ENCODE measurements at regions not wholly inside any gene's neighbourhood (a gene's known extent, or its start where the extent isn't known, plus 50 kb on each side); places are given as distances from the start of the nearest gene placed in this dataset.

DNA sequence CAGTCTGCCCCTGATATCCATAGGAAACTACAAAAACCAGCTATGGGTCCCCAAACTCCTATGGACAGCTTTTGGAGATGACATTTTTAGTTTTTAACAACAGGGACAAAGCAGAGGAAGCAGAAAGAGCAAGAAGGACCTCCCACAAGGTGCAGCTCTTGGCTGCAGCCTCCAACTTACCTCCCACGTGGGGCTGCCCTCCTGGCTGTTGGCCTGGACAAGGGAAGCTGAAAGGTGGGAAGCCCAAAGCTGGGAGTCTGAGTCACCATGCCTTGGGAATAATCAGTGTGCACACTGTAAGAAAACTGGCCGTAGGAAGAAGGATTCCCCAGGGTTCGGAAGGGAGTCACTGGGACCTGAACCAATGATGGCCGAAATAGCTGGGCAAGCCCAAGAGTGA lies 51.8 kb upstream of the PAX1 start:
- DNase-seq (ENCODE audit: low read depth): no peak
- TF ChIP-seq, protein P1, sequence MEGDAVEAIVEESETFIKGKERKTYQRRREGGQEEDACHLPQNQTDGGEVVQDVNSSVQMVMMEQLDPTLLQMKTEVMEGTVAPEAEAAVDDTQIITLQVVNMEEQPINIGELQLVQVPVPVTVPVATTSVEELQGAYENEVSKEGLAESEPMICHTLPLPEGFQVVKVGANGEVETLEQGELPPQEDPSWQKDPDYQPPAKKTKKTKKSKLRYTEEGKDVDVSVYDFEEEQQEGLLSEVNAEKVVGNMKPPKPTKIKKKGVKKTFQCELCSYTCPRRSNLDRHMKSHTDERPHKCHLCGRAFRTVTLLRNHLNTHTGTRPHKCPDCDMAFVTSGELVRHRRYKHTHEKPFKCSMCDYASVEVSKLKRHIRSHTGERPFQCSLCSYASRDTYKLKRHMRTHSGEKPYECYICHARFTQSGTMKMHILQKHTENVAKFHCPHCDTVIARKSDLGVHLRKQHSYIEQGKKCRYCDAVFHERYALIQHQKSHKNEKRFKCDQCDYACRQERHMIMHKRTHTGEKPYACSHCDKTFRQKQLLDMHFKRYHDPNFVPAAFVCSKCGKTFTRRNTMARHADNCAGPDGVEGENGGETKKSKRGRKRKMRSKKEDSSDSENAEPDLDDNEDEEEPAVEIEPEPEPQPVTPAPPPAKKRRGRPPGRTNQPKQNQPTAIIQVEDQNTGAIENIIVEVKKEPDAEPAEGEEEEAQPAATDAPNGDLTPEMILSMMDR (IDR thresholded peaks at IDR 0.05; ENCODE audit: insufficient read depth, low read depth, low read length, missing control alignments): no peak
- H3K4me3 ChIP-seq (ENCODE audit: low read depth, low read length): no peak overlapping the region

DNA sequence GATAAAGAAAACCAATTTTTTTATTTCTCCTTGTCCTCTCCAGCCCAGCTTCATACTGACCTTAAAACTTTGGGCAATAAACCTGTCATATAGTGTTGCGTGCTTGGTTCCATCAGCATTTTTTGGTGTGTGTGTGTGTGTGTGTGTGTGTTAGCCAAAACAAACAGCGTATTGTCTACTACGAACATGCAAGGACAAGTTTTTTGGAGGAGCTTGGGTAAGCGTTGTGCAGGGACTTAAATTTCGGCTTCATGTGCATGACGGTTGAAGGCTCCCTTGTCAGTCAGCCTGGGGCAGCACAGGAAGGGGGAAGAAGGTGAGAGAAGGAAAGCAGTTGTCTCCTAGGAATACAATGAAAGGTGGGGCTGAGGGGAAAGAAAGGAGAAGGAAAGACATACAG lies 62.0 kb upstream of the PAX1 start:
- TF ChIP-seq, protein P1 (IDR thresholded peaks at IDR 0.05; ENCODE audit: insufficient read depth, low read depth, low read length, missing control alignments): no peak
- no peak overlapping the region for H3K4me3 ChIP-seq (ENCODE audit: low read depth, low read length)
- no peak for DNase-seq (ENCODE audit: low read depth)

DNA sequence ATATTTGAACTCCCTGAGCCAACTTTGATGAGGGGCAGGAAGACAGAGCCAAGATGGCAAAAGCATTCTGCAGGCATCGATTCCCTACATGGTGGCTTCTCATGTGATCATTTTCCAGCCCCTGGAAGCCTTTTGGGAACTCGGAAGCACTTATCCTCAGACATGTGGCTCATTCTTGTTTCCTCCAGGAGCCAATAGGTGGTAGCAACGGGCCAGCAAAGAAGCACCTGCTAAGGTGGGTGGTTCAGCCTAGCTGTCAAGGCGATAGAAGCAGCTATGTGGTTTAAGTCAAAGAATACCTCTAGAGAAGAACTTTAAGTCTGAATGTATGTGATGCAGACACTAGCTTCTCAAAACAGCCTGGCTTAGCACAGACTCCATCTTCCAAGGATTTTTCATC lies 64.9 kb upstream of the PAX1 start:
- H3K4me3 ChIP-seq (ENCODE audit: low read depth, low read length): no peak overlapping the region
- peak; percentile 27 for DNase-seq (ENCODE audit: low read depth)
- TF ChIP-seq, protein P1 (IDR thresholded peaks at IDR 0.05; ENCODE audit: insufficient read depth, low read depth, low read length, missing control alignments): peak; percentile 5

DNA sequence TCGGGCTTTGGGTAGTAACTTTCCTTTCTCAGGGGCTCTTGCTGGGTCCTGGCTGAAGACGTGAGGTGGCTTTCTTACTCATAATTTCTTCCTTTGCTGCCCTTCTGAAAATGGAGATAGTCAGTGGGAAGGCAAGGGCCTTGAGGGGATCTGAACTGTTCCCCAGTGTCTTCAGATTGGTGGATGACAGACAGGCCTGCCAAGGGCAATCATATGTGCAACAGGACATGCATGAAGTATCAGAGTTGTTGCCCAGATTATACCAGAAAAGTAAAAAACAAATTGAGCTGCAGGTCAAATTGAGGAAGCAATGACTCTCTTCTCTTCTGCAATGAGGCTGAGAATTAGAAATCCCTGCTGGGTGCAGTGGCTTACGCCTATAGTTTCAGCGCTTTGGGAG lies 71.6 kb upstream of the PAX1 start:
- no peak for DNase-seq (ENCODE audit: low read depth)
- no peak overlapping the region for H3K4me3 ChIP-seq (ENCODE audit: low read depth, low read length)
- TF ChIP-seq, protein P1 (IDR thresholded peaks at IDR 0.05; ENCODE audit: insufficient read depth, low read depth, low read length, missing control alignments): no peak

DNA sequence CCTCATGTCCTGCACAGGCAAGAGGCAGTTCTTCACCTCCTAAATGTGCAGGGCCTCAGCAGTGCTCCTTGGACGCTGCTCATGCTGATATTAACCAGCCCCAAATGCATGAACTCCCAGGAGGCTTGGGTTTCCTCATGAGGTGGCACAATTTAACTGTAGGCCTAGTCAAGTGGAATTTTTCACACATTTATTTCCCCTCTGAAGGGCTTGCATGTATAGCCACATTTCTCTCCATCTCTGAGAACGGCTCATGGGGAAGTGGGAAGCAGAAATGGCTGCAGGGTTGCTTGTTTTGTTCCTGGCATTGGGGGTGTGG lies 72.8 kb upstream of the PAX1 start:
- H3K4me3 ChIP-seq (ENCODE audit: low read depth, low read length): no peak overlapping the region
- no peak for DNase-seq (ENCODE audit: low read depth)
- TF ChIP-seq, protein P1 (IDR thresholded peaks at IDR 0.05; ENCODE audit: insufficient read depth, low read depth, low read length, missing control alignments): no peak

DNA sequence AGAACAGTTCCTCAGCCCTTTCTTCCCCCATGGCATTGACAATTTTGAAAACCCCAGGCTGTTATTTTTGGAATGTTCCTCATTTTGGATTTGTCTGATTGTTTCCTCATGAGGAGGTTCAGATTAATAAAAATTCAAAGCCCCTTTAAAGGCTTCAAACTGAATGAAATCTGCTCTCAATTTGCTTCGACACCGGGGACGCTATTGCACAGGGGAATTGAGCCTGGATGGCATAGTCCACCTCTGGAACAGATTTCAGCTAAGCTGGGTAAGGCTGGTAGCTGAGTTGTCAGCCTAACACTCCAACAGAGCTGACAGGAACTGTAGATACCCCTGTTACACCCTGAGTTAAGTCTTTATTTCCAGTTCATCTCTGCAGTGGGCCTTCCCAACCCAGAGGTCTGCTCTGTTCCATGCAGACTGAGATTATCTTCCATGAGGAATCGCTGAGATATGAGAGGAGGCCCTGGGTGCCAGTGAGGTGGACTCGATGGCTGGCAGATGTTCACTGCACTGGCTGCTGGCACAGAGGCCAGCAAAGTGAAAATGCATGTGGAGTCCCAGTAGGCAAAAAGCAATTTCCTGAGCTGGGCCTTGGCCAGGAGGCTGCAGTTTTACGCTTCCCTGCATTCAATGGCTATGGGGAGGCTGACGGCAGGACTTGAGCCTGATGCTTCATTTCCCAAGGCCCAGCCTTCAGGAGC lies 73.3 kb upstream of the PAX1 start:
- TF ChIP-seq, protein P1 (IDR thresholded peaks at IDR 0.05; ENCODE audit: insufficient read depth, low read depth, low read length, missing control alignments): no peak
- DNase-seq (ENCODE audit: low read depth): no peak
- no peak overlapping the region for H3K4me3 ChIP-seq (ENCODE audit: low read depth, low read length)

DNA sequence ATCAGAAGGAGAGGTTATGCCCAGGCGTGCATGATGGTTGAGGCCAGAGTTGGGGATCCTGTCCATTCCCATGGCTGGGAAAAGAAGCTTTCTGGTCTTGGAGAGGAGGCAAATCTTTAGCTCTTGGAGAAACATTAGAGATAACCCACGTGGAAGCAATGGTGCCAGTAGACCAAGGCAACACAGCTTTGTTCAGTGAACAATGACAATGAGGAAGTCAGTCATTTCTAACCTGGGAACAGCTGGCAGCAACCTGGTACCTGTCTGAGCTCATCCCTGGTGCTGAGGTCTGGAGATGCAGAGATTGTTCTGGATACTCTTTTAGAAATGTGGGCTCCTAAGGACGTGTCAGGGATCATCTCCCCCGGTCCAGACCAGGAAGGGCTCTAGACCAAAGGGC lies 76.7 kb upstream of the PAX1 start:
- TF ChIP-seq, protein P1 (IDR thresholded peaks at IDR 0.05; ENCODE audit: insufficient read depth, low read depth, low read length, missing control alignments): no peak
- no peak overlapping the region for H3K4me3 ChIP-seq (ENCODE audit: low read depth, low read length)
- no peak for DNase-seq (ENCODE audit: low read depth)
